ENCODE measurements at regions not wholly inside any gene's neighbourhood (a gene's known extent, or its start where the extent isn't known, plus 50 kb on each side); places are given as distances from the start of the nearest gene placed in this dataset.

DNA sequence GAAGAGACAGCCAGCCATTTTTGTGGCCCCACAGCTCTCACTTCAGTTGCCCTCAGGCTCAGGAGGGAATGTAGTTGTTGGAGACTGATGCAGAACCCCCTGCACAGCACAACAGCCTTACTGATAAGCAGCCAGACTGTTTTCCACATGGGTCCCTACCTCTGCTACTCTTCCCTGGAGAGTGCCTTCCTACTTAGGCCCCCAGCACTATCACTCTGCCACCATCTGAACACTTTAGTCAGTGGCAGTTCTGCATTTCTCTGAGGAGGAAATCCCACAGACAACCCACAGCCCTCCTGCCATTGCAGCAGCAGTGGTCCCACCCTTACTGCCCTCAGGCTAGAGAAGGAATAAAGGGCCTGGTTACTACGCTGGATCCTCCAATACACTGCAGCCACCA is 61.8 kb upstream of the PTPRD start:
- DNase-seq, result no peak

DNA sequence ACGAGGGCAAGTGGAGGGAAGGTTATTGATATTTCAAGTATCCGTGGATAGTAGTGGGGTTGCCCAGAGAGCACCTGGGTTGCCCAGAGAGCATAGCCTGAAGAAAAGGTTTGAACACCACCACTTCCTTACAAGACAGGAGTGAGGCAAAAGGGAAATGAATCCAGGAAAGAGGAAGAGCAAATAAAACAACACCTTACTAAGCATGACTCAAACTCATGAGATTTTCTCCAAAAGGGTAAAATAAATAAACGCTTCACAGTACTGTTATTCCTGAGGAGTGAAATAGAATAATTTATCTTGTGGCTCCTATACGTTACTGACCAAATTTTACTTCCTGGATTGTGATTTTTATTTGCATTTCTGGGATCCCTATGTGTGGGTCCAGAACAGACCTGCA is 65.2 kb upstream of the PTPRD start:
- no peak for DNase-seq

DNA sequence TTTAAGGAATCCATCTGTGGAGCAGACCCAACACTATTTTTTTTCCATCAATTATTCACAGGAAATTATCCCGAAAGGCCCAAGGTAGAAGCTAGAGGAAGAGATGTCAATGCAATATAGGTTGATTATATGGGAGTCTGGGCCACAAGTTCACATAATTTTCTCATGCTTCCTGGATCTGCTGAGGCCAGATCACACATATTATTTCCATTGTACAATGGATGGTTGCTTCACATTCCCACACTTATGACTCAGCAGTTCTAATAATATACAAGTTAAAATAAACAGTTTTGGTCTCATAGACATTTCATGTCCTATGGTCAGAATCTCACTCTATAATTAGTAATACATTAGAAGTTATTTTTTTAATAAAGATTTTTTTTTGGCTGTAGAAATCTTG is 66.0 kb upstream of the PTPRD start:
- DNase-seq, result no peak

GRCh38 chr9:10686943-10687342 is 74.1 kb upstream of the PTPRD start:
- DNase-seq, result no peak

- DNase-seq, result no peak
Observed at GRCh38 chr9:10690546-10690945, 77.7 kb upstream of the PTPRD start.

DNA sequence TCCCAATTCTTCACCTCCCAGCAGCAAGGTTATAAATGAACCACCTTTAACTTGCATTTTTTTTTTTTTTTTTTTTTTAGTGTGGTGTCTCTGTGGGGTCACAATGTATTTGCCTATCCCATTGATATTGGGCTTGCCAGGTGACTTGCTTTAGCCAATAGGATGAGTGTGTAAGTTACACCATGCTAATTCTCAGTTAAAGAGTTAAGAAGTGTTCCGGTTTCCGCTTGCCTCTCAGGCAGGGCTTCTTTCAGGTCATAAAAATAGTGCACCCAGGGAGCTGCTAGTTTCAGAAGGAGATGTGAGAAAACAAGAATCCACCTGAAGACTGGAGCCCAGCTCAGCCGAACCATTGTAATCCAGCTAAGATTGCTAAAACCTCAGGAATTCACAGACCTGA is 84.2 kb upstream of the PTPRD start:
- DNase-seq, result no peak

DNA sequence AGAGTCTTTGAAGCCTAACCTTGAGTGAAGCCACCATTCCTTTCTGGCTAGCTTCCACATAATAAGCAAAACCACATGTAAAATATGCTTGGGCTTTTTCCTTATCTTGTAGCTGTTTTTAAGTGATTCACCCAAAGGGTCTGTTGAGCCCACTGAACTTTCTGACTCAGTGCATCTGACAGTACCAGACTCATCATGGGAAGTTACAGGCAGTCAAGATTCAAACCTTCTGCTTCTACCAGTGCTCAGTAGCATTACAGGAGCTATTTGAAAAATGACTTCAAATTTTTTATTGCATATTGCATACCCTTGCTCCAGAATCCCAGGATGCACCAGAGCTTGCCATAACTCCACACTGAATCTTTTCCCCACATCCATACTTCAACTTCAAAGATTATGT is 87.5 kb upstream of the PTPRD start:
- no peak for DNase-seq

- DNase-seq, result no peak
Observed at GRCh38 chr9:10700915-10701314, 88.1 kb upstream of the PTPRD start.

GRCh38 chr9:10701906-10702305 is 89.1 kb upstream of the PTPRD start:
- DNase-seq, result no peak

GRCh38 chr9:10703139-10703538 is 90.3 kb upstream of the PTPRD start:
- no peak for DNase-seq

DNA sequence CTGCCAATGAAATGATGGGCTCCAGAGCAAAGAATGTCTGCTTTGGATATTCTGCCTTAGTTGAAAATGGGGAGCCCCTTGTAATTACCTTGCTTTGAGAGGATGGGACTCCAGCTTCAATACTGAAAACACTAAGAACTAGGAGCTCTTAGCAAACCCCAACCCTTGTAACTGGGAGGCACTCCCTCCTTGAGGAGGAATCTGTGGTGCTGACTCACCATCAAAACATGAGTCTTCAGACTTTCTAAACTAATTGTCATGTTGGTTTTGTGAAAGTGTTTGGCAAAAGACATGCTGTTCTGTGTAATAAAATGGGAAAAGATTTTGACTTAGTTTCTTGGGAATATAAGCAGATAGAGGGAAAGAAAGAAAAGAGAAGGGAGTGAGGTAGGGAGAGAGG is 91.9 kb upstream of the PTPRD start:
- DNase-seq, result no peak

- DNase-seq, result no peak
Observed at GRCh38 chr9:10705383-10705782, 92.6 kb upstream of the PTPRD start.

DNA sequence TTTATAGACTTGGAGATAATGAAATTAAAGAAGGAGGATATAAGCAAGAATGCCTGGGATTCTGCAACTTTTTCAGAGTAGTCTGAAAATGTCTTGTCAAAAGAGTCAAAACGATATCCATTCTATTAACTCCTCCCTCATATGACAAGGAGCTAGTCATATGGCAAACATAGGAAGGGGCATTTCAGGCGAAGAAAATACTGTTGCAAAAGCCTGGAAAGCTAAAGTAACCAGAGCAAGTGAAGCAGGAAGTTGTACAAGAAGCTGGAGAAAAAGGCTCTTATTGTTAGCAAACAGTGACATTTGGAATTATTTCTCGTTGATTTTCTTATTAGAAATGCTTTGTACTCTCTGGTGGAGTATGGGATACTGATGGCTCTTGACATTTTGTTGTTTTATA is 94.0 kb upstream of the PTPRD start:
- no peak for DNase-seq

DNA sequence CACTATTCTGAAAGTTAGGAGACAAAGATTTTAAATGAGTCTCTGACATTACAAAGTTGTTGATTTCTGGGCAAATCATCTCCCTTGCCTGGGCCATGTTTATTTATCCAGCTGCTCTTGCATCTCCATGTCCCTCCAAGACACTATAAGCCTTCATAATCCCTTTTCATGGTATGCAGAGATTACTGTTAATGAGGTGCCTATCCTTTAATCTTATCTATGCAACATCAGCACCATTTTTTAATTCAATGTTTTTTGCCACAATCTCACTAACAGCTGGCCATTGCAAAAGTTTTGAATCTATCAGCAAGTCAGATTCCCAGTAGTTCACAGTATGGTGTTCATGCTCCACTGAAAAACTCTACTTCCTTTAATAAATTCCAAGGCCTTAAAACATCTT is 108.5 kb upstream of the PTPRD start:
- no peak for DNase-seq

- no peak for DNase-seq
Observed at GRCh38 chr9:10729213-10729612, 116.4 kb upstream of the PTPRD start.

DNA sequence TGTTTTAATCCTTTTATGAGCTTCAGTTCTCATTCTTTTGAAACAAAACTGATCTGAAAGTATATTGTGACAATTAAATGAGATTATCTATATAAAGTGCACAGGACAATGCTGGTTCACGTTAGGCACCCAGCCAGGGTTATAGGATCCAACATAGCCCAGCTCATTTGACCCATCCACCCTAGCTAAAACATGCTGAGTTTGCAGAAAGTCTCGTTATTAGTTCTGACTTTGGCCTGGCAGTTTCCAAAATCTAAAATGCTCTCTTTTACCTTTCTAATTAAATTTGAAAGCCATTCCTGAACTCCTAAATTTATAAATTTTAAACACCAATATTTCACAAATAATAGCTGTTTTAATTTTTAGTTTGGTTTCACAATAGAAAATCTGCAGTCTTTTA is 131.9 kb upstream of the PTPRD start:
- DNase-seq, result no peak

DNA sequence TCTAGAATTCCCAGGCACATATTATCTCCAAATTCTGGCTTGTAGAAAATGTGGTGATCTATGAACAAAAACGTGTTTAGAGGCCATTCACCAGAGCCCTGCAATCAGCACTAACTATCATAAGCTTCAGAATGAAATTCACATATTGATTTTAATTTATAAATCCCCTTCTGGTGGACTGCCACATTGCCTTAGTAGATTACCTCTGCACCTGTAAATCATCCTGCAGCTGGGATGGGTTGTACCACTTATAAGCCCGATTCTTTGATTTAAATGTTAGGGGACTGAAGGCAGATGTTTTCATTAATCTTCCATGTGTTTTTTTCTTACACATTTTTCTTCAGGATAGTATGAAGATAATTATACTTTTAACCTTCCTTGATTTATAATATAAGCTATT is 140.7 kb upstream of the PTPRD start:
- DNase-seq, result no peak

DNA sequence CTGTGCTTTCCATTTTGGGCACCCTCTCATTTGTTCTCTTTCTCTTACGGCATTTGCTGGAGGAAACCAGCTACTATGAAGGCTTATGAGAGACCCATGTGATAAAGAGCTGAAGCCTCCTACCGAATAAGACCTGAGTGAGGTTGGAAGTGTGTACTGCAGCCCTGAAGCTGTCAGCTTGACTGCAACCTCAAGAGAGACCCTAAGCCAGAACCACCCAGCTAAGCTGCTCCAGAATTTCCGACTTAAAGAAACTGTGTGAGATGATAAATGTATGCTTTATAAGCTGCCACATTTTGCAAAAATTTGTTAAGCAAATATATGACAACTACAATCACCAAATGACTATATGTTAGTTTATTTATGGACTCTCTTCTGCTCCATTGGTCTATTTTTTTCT is 151.7 kb upstream of the PTPRD start:
- no peak for DNase-seq

GRCh38 chr9:10773136-10773535 is 160.3 kb upstream of the PTPRD start:
- DNase-seq, result no peak

- no peak for DNase-seq
Observed at GRCh38 chr9:10774051-10774450, 161.2 kb upstream of the PTPRD start.

DNA sequence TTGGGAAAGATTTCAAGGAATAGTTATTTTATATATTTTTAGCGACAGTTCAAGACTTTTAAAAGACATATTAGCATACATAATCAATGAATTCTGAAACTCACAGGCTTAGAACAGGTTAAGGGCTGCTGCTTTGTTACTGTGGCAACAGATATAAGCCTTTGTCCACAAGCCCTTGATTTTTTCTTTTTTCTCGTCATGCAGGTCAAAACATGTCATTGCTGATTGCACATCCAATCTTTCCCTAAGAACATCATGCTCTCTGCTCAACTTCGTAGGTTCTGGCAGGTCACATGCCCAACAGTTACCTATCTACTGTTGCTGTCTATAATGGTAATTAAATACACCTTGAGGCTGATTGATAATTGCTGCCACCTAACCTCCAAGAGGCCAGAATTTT is 172.5 kb upstream of the PTPRD start:
- no peak for DNase-seq

DNA sequence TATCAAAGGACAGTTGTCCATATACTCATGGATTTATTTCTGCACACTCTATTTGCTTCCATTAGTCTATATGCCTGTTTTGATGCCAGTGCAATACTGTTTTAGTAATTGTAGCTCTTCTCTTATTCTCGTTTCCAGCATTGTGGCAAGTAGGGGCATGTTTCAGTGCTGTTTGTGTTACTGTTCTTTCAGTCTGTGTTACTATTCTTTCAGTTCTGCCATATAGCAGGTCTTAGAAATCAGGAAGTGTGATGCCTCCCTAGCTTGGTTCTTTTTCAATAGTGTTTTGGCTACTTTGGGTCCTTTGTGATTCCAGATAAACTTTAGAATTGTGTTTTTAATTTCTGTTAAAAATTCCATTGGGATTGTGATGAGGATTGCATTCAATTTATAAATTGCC is 180.5 kb upstream of the PTPRD start:
- no peak for DNase-seq

DNA sequence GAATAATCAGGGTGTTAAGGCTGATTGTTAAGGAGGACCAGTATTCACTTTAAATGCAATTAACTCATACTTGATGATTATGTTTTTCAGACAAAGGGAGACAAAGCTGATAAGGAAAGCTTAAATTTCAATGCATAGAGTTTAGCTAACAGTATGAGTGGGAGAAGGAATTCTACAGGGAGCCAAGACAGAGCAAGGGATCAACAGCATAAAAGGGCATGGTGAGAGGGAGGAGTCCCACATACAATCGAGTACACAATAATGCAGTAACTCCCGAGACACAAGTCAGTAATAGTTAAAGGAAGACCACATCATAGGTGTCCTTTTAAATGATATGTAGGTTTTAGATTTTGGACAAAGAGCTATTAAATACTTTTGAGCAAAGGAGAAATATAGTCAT is 191.7 kb upstream of the PTPRD start:
- no peak for DNase-seq

DNA sequence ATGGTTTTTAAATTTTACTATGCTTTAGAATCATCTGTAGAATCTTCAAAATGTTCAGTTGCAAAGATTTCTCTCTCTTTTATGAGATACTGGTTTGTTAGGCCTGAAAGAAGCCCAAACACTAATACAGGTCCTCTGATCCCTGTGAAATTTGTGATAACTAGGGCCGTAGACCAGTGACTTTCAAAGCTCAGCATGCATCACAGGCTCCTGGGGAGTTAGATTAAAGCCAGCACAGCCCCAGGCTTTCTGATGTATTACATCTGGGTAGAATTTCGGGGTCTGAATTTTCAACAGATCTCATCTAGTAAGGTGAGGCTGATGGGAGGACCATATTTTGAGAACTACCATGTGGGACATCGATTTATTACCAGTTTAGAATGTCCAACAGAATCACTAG is 194.1 kb upstream of the PTPRD start:
- no peak for DNase-seq

DNA sequence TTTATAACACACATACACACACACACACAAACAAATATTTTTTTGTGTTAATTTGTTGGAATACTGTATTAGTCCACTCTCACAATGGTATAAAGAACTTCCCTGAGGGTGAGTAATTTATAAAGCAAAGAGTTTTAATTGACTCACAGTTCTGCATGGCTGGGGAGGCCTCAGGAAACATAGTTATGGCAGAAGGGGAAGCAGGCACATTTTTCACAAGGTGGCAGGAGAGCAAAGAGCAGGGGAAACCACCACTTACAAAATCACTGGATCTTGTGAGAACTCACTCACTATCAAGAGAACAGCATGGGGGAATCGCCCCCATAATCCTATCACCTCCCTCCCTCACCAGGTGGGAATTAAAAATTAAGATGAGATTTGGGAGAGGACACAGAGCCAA is 205.4 kb upstream of the PTPRD start:
- DNase-seq, result no peak

DNA sequence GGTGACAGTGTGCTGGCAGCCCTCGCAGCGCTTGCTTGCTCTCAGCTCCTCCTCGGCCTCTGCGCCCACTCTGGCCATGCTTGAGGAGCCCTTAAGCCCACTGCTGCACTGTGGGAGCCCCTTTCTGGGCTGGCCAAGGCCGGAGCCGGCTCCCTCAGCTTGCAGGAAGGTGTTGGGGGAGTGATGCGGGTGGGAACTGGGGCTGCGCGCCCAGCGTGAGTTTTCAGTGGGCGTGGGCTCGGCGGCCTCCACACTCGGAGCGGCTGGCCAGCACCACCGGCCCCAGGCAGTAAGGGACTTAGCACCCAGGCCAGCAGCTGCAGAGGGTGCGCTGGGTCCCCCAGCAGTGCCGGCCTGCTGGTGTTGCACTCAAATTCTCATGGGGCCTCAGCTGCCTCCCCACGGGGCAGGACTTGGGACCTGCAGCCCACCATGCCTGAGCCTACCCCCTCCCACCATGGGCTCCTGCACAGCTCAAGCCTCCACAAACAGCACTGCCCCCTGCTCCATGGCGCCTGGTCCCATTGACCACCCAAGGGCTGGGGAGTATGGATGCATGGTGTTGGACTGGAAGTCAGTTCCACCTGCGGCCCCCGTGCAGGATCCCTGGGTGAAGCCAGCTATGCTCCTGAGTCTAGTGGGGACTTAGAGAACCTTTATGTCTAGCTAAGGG is 223.1 kb upstream of the PTPRD start:
- DNase-seq, result no peak
